ENCODE measurements at regions not wholly inside any gene's neighbourhood (a gene's known extent, or its start where the extent isn't known, plus 50 kb on each side); places are given as distances from the start of the nearest gene placed in this dataset.
"Not testable (repeated sequence)": the region's sequence is repeated elsewhere in the genome, so short reads cannot be mapped to it uniquely, and the experiment has no call there.

- no peak overlapping the region for H3K4me3 ChIP-seq (ENCODE audit: low read depth, low read length)
Measured at GRCh38 chr16:58815181-58815888, 81.2 kb upstream of the GOT2 start.

DNA sequence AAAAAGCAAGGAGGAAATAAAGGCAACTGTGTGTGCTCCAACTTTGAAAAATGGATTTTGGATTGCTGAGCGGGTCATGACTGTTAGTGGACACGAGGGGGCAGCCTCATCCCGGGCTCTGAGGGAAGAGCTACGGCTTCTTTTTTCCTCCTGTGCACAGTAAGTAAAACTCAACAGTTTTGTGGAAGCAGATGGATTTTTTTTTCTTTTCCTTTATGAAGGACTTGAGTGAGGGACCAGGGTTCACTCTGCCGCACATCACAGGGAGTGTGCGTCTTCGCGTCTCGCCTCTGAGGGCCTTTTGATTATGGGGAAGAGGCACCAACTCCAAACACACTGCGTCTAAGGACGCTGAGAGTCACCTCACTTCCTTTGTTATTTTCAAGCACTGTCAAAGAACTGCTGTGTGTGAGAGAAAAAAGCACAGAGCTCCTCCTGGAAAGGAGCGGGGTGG lies 80.3 kb upstream of the GOT2 start:
- peak overlapping the region; percentile 17 for H3K4me3 ChIP-seq (ENCODE audit: low read depth, low read length)

- H3K4me3 ChIP-seq (ENCODE audit: low read depth, low read length) = no peak overlapping the region
Measured at GRCh38 chr16:58809213-58809612, 75.1 kb upstream of the GOT2 start.

DNA sequence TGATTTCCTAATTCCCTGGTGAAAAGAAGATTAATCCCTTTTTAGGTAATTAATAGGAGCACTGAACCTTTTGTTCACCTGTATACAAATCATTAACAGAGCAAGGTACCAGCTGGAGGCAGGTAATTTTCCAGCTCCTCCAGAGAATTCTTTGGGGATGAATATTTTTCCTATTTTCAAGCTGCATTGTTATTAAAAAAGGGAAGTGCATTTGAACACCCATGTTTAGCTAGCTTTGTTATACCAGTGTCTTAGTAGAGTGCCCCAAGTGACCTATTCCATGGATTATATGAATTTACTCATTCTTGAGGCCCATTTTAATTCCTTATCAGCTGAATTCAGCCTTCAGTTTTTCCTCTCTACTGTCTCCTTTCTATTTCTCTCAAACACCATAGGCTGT lies 73.2 kb upstream of the GOT2 start:
- H3K4me3 ChIP-seq (ENCODE audit: low read depth, low read length) = no peak overlapping the region

GRCh38 chr16:58801838-58802237 lies 67.7 kb upstream of the GOT2 start:
- no peak overlapping the region for H3K4me3 ChIP-seq (ENCODE audit: low read depth, low read length)

- no peak overlapping the region for H3K4me3 ChIP-seq (ENCODE audit: low read depth, low read length)
Measured at GRCh38 chr16:58797137-58797801, 63.2 kb upstream of the GOT2 start.

GRCh38 chr16:58793366-58793765 lies 59.2 kb upstream of the GOT2 start:
- no peak overlapping the region for H3K4me3 ChIP-seq (ENCODE audit: low read depth, low read length)

DNA sequence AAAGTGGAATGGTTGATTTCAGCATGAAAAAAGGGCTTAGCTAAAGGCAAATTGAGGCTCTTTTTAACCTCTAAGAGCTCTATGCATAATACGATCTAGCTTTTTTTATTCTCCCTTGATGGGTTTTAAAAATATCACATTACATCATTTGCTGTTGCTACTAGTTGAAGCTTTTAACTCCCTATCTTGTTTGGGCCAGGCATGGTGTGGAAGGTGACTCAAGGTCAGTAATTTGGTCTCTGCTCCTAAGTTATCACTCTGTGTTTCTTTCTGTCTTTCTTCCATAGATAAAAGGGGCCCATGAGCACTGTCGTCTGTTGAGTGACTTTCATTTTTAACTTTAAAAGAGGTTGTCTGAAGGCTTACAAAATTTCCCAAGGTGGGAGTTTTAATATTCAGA lies 58.1 kb upstream of the GOT2 start:
- no peak overlapping the region for H3K4me3 ChIP-seq (ENCODE audit: low read depth, low read length)

DNA sequence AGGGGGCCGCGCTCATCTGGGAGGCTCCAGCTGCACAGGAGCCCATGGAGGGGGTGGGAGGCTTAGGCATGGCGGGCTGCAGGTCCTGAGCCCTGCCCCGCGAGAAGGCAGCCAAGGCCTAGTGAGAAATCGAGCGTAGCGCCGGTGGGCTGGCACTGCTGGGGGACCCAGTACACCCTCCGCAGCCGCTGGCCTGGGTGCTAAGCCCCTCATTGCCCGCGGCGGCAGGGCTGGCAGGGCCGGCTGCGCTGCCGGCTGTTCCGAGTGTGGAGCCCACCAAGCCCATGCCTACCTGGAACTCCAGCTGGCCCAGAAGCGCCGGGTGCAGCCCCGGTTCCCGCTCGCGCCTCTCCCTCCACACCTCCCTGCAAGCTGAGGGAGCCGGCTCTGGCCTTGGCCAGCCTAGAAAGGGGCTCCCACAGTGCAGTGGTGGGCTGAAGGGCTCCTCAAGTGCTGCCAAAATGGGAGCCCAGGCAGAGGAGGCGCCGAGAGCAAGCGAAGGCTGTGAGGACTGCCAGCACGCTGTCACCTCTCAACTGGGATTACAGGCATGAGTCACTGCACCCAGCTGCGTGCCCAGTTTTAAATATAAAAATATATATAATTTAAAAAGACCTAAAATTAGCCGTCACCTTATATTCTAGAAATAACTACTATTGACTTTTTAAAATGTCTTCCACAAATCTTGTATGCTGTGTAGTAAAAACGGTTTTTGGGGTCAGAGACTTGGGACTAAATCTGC lies 56.9 kb upstream of the GOT2 start:
- not testable (repeated sequence) for H3K4me3 ChIP-seq (ENCODE audit: low read depth, low read length)

DNA sequence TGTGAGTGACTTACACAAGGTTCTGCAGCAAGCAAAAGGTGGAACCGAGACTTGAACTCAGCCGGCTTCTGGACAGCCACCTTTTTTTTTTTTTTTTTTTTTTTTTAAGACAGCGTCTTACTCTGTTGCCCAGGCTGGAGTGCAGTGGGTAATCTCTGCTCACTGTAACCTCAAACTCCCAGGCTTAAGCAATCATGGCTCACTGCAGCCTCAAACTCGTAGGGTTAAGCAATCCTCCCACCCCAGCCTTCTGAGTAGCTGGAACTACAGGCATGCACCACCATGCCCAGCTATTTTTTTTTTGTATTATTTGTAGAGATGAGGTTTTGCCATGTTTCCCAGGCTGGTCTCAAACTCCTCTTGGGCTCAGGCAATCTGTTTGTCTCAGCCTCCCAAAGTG lies 55.2 kb upstream of the GOT2 start:
- no peak overlapping the region for H3K4me3 ChIP-seq (ENCODE audit: low read depth, low read length)

Data from iPS-11a (cell line).